ENCODE measurements at regions not wholly inside any gene's neighbourhood (a gene's known extent, or its start where the extent isn't known, plus 50 kb on each side); places are given as distances from the start of the nearest gene placed in this dataset.

DNA sequence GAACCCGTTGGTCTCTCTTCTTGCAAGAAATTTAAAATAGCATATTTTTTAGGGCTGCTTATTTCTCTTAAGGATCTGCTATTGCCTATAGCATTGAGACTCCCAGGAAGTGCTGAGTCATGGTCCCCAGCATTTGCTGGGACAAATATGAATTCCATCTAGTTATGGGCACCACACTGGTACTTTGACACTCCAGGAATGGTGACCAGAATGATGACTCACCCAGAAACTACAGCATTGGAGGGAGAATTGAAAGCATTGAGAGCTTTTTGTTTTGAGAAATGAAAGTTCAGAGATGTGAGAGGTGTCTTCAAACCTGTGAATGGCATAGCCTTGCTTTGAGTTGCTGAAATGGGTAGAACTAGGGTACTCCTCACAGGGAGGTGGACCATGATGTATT lies 699.7 kb downstream of the DHX35 start:
- no peaks in the 10 kb centered on the region for H3K9me2 ChIP-seq (ENCODE audit: low read depth, low read length)
- no peaks in the 10 kb centered on the region for H3K9me3 ChIP-seq (ENCODE audit: low read length)
- no peaks in the 10 kb centered on the region for H3K36me3 ChIP-seq (ENCODE audit: insufficient read depth, low read length)
- no peak overlapping the region for H3K27ac ChIP-seq (ENCODE audit: low read depth, low read length, poor library complexity, severe bottlenecking)
- no peaks in the 10 kb centered on the region for H3F3A ChIP-seq (ENCODE audit: insufficient read depth, low read length)
- H3K27me3 ChIP-seq (ENCODE audit: insufficient read depth, low read length), result no peaks in the 10 kb centered on the region
- H3K4me2 ChIP-seq (ENCODE audit: low read length), result no peak overlapping the region
- no peak for TF ChIP-seq EZH2 (IDR thresholded peaks at IDR 0.05; ENCODE audit: borderline replicate concordance, low read length)
- no peak for TF ChIP-seq CTCF (IDR thresholded peaks at IDR 0.05; ENCODE audit: low read length)
- no peak overlapping the region for H2AFZ ChIP-seq (ENCODE audit: low read length)
- no peak overlapping the region for H3K9ac ChIP-seq (ENCODE audit: low read length)
- no peaks in the 10 kb centered on the region for H3K4me1 ChIP-seq (ENCODE audit: insufficient read depth, low read length, severe bottlenecking)
- H3K4me3 ChIP-seq (ENCODE audit: low read depth, low read length, poor library complexity, severe bottlenecking), result no peak overlapping the region
- no peaks in the 10 kb centered on the region for H3K79me2 ChIP-seq (ENCODE audit: insufficient read depth, low read length)
- H4K20me1 ChIP-seq (ENCODE audit: insufficient read depth, low read length), result no peaks in the 10 kb centered on the region

DNA sequence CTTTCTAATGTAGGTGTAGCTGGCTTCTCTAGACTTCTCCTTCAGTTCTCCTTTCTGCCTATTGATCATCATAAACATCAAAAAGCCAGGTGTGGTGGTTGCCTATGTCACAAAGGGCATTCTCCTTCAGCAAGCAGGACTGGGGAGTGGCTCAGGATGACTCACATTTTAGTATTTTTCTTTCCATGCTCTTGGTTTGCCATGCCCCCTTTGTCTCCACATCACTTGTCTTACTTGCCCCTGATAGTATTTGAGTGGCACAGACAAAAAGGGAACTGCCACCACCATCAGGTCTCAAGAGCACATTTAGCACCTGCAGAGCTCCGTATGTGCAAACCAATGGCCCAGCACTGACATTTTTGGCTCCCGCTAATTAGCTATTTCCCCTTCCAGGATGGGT lies 698.8 kb downstream of the DHX35 start:
- Histone ChIP-seq H3K27ac (ENCODE audit: low read depth, low read length, poor library complexity, severe bottlenecking) (no peak overlapping the region), H3K27me3 (ENCODE audit: insufficient read depth, low read length) (no peaks in the 10 kb centered on the region), H3K9me3 (ENCODE audit: low read length) (no peaks in the 10 kb centered on the region), H2AFZ (ENCODE audit: low read length) (no peak overlapping the region), H3K9ac (ENCODE audit: low read length) (no peak overlapping the region), H3K4me3 (ENCODE audit: low read depth, low read length, poor library complexity, severe bottlenecking) (no peak overlapping the region), H3K9me2 (ENCODE audit: low read depth, low read length) (no peaks in the 10 kb centered on the region), H4K20me1 (ENCODE audit: insufficient read depth, low read length) (no peaks in the 10 kb centered on the region), H3K36me3 (ENCODE audit: insufficient read depth, low read length) (no peaks in the 10 kb centered on the region), H3K79me2 (ENCODE audit: insufficient read depth, low read length) (no peaks in the 10 kb centered on the region), H3K4me2 (ENCODE audit: low read length) (no peak overlapping the region), H3F3A (ENCODE audit: insufficient read depth, low read length) (no peaks in the 10 kb centered on the region), H3K4me1 (ENCODE audit: insufficient read depth, low read length, severe bottlenecking) (no peaks in the 10 kb centered on the region)
- TF ChIP-seq CTCF (IDR thresholded peaks at IDR 0.05; ENCODE audit: low read length) (no peak), EZH2 (IDR thresholded peaks at IDR 0.05; ENCODE audit: borderline replicate concordance, low read length) (no peak)

DNA sequence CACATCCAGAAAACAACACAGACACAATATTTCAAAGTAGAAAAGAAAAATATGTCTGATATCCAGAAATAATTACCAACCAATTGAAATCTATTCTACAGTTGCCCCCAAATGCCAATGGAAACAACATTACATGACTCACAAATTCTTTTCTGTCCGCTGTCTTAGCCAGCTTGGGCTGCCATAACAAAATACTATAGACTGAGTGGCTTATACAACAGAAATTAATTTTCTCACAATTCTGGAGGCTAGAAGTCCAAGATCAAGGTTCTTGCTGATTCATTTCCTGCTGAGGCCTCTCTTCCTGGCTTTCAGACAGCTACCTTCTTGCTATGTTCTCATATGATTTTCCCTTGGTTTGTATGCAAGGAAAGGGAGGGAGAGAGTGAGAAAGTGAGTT lies 698.1 kb downstream of the DHX35 start:
- H3K9me3 ChIP-seq (ENCODE audit: low read length), result no peaks in the 10 kb centered on the region
- H3K4me1 ChIP-seq (ENCODE audit: insufficient read depth, low read length, severe bottlenecking), result no peaks in the 10 kb centered on the region

More for the DNA sequence above, 698.1 kb downstream of the DHX35 start:
- Histone ChIP-seq H2AFZ (ENCODE audit: low read length) (no peak overlapping the region), H4K20me1 (ENCODE audit: insufficient read depth, low read length) (no peaks in the 10 kb centered on the region), H3K9me2 (ENCODE audit: low read depth, low read length) (no peaks in the 10 kb centered on the region), H3K4me2 (ENCODE audit: low read length) (no peak overlapping the region), H3K4me3 (ENCODE audit: low read depth, low read length, poor library complexity, severe bottlenecking) (no peak overlapping the region), H3K27me3 (ENCODE audit: insufficient read depth, low read length) (no peaks in the 10 kb centered on the region), H3K36me3 (ENCODE audit: insufficient read depth, low read length) (no peaks in the 10 kb centered on the region), H3K27ac (ENCODE audit: low read depth, low read length, poor library complexity, severe bottlenecking) (no peak overlapping the region), H3F3A (ENCODE audit: insufficient read depth, low read length) (no peaks in the 10 kb centered on the region), H3K9ac (ENCODE audit: low read length) (no peak overlapping the region), H3K79me2 (ENCODE audit: insufficient read depth, low read length) (no peaks in the 10 kb centered on the region)
- TF ChIP-seq EZH2 (IDR thresholded peaks at IDR 0.05; ENCODE audit: borderline replicate concordance, low read length) (no peak), CTCF (IDR thresholded peaks at IDR 0.05; ENCODE audit: low read length) (no peak)
